GM18499 (cell line): ENCODE measurements at regions not wholly inside any gene's neighbourhood (a gene's known extent, or its start where the extent isn't known, plus 50 kb on each side); places are given as distances from the start of the nearest gene placed in this dataset.

ENCODE experiments used
- ATAC-seq: cut with Tn5 transposase; IDR thresholded peaks from one replicate; pipeline ENCODE4 v1.9.1; 2021; ENCODE audit warnings: moderate number of reproducible peaks; ENCODE audit not compliant: insufficient read depth, unreplicated experiment

- no peak for ATAC-seq
Observed at GRCh38 chr5:156256642-156257041, 70.3 kb upstream of the SGCD start.

GRCh38 chr5:156258934-156259333, 68.0 kb upstream of the SGCD start:
- no peak for ATAC-seq

GRCh38 chr5:156259618-156260017, 67.3 kb upstream of the SGCD start:
- no peak for ATAC-seq

GRCh38 chr5:156261275-156261939, 65.6 kb upstream of the SGCD start:
- no peak for ATAC-seq

- ATAC-seq: no peak
Observed at GRCh38 chr5:156271569-156271968, 55.4 kb upstream of the SGCD start.

- no peak for ATAC-seq
Observed at GRCh38 chr5:156272139-156272538, 54.8 kb upstream of the SGCD start.

GRCh38 chr5:156273325-156273724, 53.6 kb upstream of the SGCD start:
- ATAC-seq: no peak

- ATAC-seq: no peak
Observed at GRCh38 chr5:156274453-156274852, 52.5 kb upstream of the SGCD start.
